Astrocyte (in vitro differentiated cells and primary cell): ENCODE measurements at regions not wholly inside any gene's neighbourhood (a gene's known extent, or its start where the extent isn't known, plus 50 kb on each side); places are given as distances from the start of the nearest gene placed in this dataset.

Experiments used
- DNase-seq: peaks from one replicate; pipeline ENCODE4 v3.0.0-alpha.2; 2010; ENCODE audit warnings: low read depth
- FAIRE-seq: peaks from 2 replicates; lab custom pipeline; 2011; peaks lifted over from hg19 to GRCh38; lab: Jason Lieb, UNC
- H2AFZ ChIP-seq: 2 replicates; pipeline ENCODE4 v1.6.0; 2012; ENCODE audit warnings: low read depth, low read length, inconsistent platforms
- H3K27ac ChIP-seq: 2 replicates; pipeline ENCODE4 v1.5.1; 2011; ENCODE audit warnings: low read depth, low read length, inconsistent platforms
- H3K27me3 ChIP-seq: 2 replicates; pipeline ENCODE4 v1.6.0; 2011; ENCODE audit warnings: low read length, inconsistent platforms; ENCODE audit not compliant: insufficient read depth
- H3K36me3 ChIP-seq: 2 replicates; pipeline ENCODE4 v1.5.1; 2011; ENCODE audit warnings: low read length, inconsistent platforms; ENCODE audit not compliant: insufficient read depth
- H3K4me1 ChIP-seq: 2 replicates; pipeline ENCODE4 v1.5.1; 2011; ENCODE audit warnings: low read length, inconsistent platforms; ENCODE audit not compliant: insufficient read depth
- H3K4me2 ChIP-seq: 2 replicates; pipeline ENCODE4 v1.6.0; 2012; ENCODE audit warnings: low read length, inconsistent platforms
- H3K4me3 ChIP-seq: 2 replicates; pipeline ENCODE4 v1.5.1; 2011; ENCODE audit warnings: low read depth, mild to moderate bottlenecking, low read length, inconsistent platforms; ENCODE audit not compliant: insufficient read depth
- H3K79me2 ChIP-seq: 2 replicates; pipeline ENCODE4 v1.6.0; 2012; ENCODE audit warnings: mild to moderate bottlenecking, low read length, inconsistent platforms; ENCODE audit not compliant: insufficient read depth
- H3K9ac ChIP-seq: 2 replicates; pipeline ENCODE4 v1.6.0; 2012; ENCODE audit warnings: mild to moderate bottlenecking, low read length, inconsistent platforms
- H3K9me3 ChIP-seq: 2 replicates; pipeline ENCODE4 v1.5.1; 2012; ENCODE audit warnings: low read depth, mild to moderate bottlenecking, low read length, inconsistent platforms; ENCODE audit not compliant: insufficient read depth
- H4K20me1 ChIP-seq: 2 replicates; pipeline ENCODE4 v1.6.0; 2012; ENCODE audit warnings: low read length, inconsistent platforms; ENCODE audit not compliant: insufficient read depth
- H3K27ac Mint-ChIP-seq: one replicate; pipeline ENCODE4 v1.8.0; 2021; ENCODE audit warnings: mild to moderate bottlenecking, mixed read lengths; ENCODE audit not compliant: unreplicated experiment
- H3K27me3 Mint-ChIP-seq: one replicate; pipeline ENCODE4 v1.8.0; 2021; ENCODE audit warnings: low read depth, mixed read lengths; ENCODE audit not compliant: unreplicated experiment
- H3K36me3 Mint-ChIP-seq: one replicate; pipeline ENCODE4 v1.8.0; 2021; ENCODE audit warnings: low read depth, mixed read lengths; ENCODE audit not compliant: unreplicated experiment
- H3K4me1 Mint-ChIP-seq: one replicate; pipeline ENCODE4 v1.8.0; 2021; ENCODE audit warnings: low read depth, mixed read lengths; ENCODE audit not compliant: unreplicated experiment
- H3K4me3 Mint-ChIP-seq: one replicate; pipeline ENCODE4 v1.8.0; 2021; ENCODE audit warnings: mild to moderate bottlenecking, moderate library complexity, mixed read lengths; ENCODE audit not compliant: unreplicated experiment
- H3K9me3 Mint-ChIP-seq: one replicate; pipeline ENCODE4 v1.8.0; 2021; ENCODE audit warnings: mild to moderate bottlenecking, mixed read lengths; ENCODE audit not compliant: unreplicated experiment
- EZH2 ChIP-seq: IDR thresholded peaks from 2 replicates; pipeline ENCODE4 v1.6.1; 2012; ENCODE audit warnings: mild to moderate bottlenecking, low read length, inconsistent platforms; ENCODE audit not compliant: insufficient read depth
- TF ChIP-seq, protein P1 (sequence below): IDR thresholded peaks from 2 replicates; pipeline ENCODE4 v1.5.1; 2011; ENCODE audit warnings: low read depth, mild to moderate bottlenecking, inconsistent platforms, low read length, moderate library complexity; ENCODE audit not compliant: insufficient read depth

DNA sequence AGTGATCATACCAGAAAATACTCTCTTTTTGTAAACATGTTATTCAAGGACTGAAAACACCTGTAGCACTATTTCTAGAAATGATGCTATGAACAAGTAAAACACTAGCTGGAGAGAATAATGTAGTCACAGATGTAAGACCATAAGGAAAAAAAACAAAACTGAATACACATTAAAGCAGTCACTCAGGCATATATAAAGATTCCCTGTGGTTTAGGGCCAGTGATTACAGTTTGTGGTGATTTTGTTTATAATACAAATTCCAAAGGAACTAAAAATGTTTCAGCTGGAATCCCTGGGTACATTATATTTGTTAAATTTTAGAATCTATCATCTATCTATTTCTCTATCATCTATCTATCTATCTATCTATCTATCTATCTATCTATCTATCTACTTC lies 777.8 kb upstream of the FRG1 start:
- Histone ChIP-seq H3K36me3 (no peaks in the 10 kb centered on the region), H3K27ac (no peak overlapping the region), H3K79me2 (no peaks in the 10 kb centered on the region), H3K9me3 (no peaks in the 10 kb centered on the region), H3K4me2 (no peak overlapping the region), H3K4me3 (no peak overlapping the region), H3K9ac (no peak overlapping the region), H3K4me1 (no peaks in the 10 kb centered on the region), H4K20me1 (no peaks in the 10 kb centered on the region), H3K27me3 (no peaks in the 10 kb centered on the region), H2AFZ (no peak overlapping the region)
- H3K4me3 Mint-ChIP-seq, result no peak overlapping the region
- no peak overlapping the region for H3K27ac Mint-ChIP-seq
- H3K4me1 Mint-ChIP-seq, result peaks cover 21% of the 10 kb centered on the region
- FAIRE-seq (no peak), DNase-seq (no peak)
- no peaks in the 10 kb centered on the region for H3K36me3 Mint-ChIP-seq
- no peaks in the 10 kb centered on the region for H3K27me3 Mint-ChIP-seq
- H3K9me3 Mint-ChIP-seq, result peaks cover 3% of the 10 kb centered on the region
- no peak for TF ChIP-seq EZH2
- TF ChIP-seq, protein P1, sequence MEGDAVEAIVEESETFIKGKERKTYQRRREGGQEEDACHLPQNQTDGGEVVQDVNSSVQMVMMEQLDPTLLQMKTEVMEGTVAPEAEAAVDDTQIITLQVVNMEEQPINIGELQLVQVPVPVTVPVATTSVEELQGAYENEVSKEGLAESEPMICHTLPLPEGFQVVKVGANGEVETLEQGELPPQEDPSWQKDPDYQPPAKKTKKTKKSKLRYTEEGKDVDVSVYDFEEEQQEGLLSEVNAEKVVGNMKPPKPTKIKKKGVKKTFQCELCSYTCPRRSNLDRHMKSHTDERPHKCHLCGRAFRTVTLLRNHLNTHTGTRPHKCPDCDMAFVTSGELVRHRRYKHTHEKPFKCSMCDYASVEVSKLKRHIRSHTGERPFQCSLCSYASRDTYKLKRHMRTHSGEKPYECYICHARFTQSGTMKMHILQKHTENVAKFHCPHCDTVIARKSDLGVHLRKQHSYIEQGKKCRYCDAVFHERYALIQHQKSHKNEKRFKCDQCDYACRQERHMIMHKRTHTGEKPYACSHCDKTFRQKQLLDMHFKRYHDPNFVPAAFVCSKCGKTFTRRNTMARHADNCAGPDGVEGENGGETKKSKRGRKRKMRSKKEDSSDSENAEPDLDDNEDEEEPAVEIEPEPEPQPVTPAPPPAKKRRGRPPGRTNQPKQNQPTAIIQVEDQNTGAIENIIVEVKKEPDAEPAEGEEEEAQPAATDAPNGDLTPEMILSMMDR, result no peak

GRCh38 chr4:189176002-189176401 lies 764.7 kb upstream of the FRG1 start:
- Histone ChIP-seq H3K4me2 (no peak overlapping the region), H3K27me3 (no peaks in the 10 kb centered on the region), H4K20me1 (no peaks in the 10 kb centered on the region), H3K4me3 (no peak overlapping the region), H2AFZ (no peak overlapping the region), H3K9me3 (peaks cover 17% of the 10 kb centered on the region), H3K27ac (no peak overlapping the region), H3K9ac (no peak overlapping the region), H3K4me1 (no peaks in the 10 kb centered on the region), H3K36me3 (no peaks in the 10 kb centered on the region), H3K79me2 (no peaks in the 10 kb centered on the region)
- no peak overlapping the region for H3K4me3 Mint-ChIP-seq
- peaks cover 2% of the 10 kb centered on the region for H3K27me3 Mint-ChIP-seq
- FAIRE-seq (no peak), DNase-seq (no peak)
- no peak overlapping the region for H3K27ac Mint-ChIP-seq
- no peak for TF ChIP-seq EZH2
- TF ChIP-seq, protein P1, result no peak
- no peaks in the 10 kb centered on the region for H3K9me3 Mint-ChIP-seq
- no peaks in the 10 kb centered on the region for H3K36me3 Mint-ChIP-seq
- peaks cover 4% of the 10 kb centered on the region for H3K4me1 Mint-ChIP-seq

GRCh38 chr4:189177130-189177529 lies 763.5 kb upstream of the FRG1 start:
- H3K4me3 ChIP-seq, result no peak overlapping the region
- no peaks in the 10 kb centered on the region for H3K27me3 Mint-ChIP-seq
- FAIRE-seq, result no peak

More at GRCh38 chr4:189177130-189177529, 763.5 kb upstream of the FRG1 start:
- Histone ChIP-seq H3K4me2 (no peak overlapping the region), H3K4me1 (no peaks in the 10 kb centered on the region), H3K36me3 (no peaks in the 10 kb centered on the region), H3K27ac (no peak overlapping the region), H2AFZ (no peak overlapping the region), H3K9ac (no peak overlapping the region), H3K79me2 (no peaks in the 10 kb centered on the region), H3K9me3 (peaks cover 17% of the 10 kb centered on the region), H3K27me3 (no peaks in the 10 kb centered on the region), H4K20me1 (no peaks in the 10 kb centered on the region)
- H3K4me1 Mint-ChIP-seq, result peaks cover 4% of the 10 kb centered on the region
- H3K27ac Mint-ChIP-seq, result no peak overlapping the region
- TF ChIP-seq EZH2, result no peak
- TF ChIP-seq, protein P1, result no peak
- H3K36me3 Mint-ChIP-seq, result no peaks in the 10 kb centered on the region
- H3K4me3 Mint-ChIP-seq, result no peak overlapping the region
- no peaks in the 10 kb centered on the region for H3K9me3 Mint-ChIP-seq
- no peak for DNase-seq
